HG03108 (cell line): ENCODE measurements at regions not wholly inside any gene's neighbourhood (a gene's known extent, or its start where the extent isn't known, plus 50 kb on each side); places are given as distances from the start of the nearest gene placed in this dataset.
"Not testable (repeated sequence)": the region's sequence is repeated elsewhere in the genome, so short reads cannot be mapped to it uniquely, and the experiment has no call there.

Experiments
- ATAC-seq: cut with Tn5 transposase; IDR thresholded peaks from one replicate; pipeline ENCODE4 v1.9.1; 2021; ENCODE audit warnings: moderate library complexity; ENCODE audit not compliant: unreplicated experiment

DNA sequence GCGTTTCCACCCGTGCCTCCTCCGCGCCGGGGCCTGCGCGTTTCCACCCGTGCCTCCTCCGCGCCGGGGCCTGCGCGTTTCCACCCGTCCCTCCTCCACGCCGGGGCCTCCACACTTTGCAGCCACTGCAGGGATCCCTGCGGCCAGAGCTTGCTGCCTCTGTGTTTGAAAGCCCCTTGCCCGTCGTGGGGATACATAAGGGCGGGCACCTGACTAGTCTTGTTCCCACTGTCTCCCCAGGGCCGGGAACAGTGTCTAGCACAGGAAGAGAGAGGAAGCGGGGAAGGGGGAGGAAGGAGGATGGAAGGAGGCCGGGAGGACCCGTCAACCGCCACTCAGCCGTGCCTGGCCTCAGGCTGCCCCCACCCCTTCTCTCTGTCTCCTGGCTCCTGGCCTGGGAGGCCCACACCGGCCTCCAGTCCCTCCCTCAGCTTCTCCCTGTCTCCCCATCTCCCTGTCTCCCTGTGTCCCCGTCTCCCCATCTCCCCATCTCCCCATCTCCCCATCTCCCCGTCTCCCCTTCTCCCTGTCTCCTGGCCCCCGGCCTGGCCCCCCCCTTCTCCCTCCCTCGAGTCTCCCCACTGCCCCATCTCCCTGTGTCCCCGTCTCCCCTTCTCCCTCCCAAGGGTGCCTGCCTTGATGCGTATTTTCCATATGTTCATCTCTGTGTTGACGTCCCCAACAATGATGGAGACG, 155.6 kb upstream of the ZNF469 start:
- not testable (repeated sequence) for ATAC-seq

DNA sequence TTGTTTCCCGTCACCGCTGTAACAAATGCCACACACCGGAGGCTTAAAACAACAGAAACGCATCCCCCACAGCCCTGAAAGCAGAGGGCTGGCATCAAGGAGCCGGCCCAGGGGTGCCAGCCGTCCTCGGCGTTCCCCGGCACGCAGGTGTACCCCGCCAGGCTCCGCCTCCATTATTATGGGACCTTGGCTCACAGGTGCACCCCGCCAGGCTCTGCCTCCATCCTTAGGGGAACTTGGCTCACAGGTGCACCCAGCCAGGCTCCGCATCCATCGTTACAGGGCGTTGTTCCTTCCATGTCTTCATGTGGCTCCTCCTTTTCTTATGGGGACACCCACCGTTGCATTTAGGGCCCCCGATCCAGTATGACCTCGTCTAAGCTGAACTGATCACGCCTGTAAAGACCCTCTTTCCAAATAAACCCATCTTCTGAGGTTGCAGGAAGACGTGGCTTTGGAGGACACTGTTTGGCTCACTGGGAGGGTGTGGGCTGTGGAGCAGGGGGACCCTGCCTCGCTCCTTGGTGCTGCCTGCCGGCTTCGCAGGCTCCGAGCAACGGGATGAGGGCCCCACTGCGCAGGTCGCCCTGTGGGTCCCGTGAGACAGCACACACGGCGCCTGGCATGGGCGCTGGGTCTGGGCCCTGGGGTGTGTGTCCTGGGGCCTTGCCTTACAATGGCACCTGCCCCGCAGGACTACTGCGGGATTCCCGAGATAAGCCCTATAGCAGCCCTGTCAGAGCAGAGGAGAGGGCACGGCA, 154.9 kb upstream of the ZNF469 start:
- ATAC-seq: not testable (repeated sequence)

DNA sequence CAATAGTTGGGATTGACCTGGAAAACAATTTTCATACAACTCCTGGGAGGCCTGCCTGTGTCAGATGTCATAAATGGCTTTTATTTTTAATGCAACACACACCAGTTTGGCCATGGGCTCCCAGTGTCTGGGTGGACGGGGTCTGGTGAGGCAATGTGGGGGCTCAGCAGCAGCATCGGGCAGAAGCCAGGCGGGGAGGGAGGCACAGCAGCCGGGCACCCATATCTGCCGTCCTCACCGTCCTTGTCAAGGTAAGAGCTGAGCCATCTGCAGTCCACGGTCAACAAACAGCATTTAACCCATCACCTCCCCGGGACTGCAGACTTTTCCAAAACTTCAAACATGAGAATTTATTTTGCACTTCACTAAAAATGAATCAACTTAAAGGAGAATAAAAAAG, 154.0 kb upstream of the ZNF469 start:
- not testable (repeated sequence) for ATAC-seq

DNA sequence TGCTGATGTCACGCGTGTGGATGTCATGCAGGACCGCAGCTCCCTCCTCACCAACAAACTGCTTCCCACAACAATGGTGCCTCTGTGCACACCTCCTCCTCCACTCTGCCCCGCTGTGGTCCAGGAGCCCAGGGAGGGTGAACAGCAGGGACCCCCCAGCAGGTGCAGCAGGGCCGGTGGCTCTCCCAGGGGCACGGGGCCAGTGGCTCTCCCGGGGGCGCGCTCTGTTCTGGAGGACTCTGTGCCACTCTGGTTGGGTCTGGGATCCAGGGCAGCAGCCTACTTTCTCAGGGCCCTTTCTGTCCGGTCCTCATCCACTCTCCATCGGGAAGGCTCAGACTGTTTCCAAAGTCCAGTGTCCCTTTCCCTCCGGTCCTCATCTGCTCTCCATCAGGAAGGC, 153.0 kb upstream of the ZNF469 start:
- not testable (repeated sequence) for ATAC-seq

DNA sequence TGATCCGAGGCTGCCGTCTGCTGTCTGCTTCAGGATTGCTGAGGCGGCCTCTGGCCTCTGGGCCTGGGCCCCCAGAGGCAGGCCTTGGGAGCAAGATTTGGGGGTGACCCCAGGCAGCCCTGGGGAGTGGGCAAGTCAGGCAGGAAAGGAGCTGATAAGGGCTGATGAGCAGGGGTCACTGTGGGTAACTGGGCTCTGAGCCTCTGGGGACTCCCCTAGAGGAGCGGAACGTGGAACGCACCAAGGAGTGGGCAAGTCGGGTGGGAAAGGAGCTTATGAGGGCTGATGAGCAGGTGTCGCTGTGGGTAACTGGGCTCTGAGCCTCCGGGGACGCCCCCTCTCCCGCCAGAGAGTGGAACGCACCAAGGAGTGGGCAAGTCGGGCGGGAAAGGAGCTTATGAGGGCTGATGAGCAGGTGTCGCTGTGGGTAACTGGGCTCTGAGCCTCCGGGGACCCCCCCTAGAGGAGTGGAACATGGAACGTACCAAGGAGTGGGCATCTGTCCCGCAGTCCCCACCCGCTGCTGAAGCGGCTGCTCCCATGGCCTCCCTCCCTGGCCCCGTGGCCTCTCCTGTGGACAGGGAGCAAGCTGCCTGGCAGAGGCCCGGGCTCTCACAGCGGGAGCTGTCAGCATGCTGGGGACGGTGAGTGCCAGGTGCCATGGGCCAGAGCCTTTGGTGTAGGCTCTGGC, 152.3 kb upstream of the ZNF469 start:
- ATAC-seq: not testable (repeated sequence)

DNA sequence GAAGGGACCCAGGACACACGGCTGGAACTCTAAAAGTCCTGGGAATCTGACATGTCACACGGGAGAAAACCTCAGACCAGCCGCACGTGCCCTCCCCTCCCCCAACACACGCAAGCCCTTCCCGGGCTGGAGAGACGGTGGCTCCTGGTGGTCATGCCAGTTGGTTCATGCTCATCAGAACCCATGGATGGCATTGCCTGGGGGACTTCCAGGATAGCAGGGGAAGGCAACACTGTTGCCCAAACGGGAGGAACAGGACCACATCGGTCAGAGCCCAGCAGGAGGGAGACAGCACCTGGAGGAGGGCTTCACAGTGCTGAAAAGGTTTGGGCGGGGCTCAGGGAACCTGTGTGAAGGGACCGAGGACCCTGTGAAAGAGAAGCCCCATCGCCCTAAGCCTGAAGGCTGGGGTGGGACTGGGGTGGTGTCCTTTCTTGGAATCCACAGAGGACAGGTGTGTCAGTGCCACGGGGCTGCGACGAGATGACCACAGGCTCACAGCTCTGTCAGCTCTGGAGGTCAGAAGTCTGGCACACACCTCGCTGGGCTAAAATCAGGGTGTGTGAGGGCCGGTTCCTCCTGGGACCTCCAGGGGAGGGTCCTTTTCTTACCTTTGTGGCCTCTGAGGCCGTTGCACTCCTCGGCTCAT, 151.7 kb upstream of the ZNF469 start:
- ATAC-seq: not testable (repeated sequence)

DNA sequence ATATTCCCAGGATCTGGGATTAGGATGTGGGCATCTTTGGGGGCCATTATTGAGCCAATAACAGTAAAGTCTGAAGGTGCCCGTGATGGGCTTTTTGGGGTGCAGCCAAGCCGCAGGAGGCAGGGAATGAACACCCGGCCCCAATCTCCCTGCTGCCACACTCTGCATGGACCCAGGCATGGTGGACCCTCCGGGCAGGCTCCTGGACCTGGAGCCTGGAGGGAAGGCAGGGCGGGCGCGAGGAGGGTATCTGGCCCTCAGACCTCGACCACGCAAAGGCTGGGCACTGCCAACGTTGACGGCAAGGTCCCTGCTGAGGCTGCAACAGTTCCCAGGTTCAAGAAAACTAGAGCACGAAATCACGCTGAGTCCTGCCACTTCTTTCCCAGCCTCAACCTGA, 150.9 kb upstream of the ZNF469 start:
- not testable (repeated sequence) for ATAC-seq

DNA sequence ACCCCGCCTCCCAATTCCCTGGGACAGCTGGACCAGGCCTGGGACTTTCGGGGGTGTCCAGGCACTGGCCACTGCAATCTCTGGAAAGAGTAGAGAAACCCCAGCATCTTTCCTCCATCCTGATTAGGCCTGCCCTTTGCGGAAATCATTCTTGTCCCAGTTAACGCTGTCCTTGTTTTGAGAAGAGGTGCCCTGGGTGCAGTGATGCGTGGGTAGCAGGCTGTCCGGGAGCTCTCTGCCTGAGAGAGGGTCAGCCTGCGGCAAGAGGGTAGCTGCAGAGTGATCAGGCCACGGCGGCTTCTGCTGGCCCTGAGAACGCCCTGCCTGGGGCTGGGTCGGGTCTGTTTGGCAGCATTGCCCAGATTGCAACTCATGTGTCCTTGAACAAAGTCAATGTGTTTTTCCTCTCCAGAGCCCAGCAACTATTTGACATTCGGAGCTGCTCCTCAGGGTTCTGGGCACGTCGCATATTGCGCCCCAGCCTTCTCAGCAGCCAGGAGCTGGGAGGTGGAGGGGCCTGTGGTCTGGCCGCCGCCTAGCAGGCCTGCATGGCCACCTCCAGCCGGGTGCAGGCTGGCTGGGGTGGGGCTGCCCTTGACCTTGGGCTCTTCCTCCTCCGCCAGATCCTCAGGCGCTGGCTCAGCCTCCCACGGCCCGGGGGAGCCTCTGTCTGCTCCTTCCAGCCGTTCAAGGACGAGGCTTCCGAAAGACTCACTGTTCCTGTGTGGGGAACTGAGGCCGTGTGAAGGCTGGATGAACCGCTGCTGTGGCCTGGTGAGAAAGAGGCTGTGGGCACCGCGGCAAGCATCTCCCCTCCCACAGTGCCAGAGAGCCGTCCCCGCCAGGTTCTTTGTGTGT, 150.1 kb upstream of the ZNF469 start:
- ATAC-seq: not testable (repeated sequence)

DNA sequence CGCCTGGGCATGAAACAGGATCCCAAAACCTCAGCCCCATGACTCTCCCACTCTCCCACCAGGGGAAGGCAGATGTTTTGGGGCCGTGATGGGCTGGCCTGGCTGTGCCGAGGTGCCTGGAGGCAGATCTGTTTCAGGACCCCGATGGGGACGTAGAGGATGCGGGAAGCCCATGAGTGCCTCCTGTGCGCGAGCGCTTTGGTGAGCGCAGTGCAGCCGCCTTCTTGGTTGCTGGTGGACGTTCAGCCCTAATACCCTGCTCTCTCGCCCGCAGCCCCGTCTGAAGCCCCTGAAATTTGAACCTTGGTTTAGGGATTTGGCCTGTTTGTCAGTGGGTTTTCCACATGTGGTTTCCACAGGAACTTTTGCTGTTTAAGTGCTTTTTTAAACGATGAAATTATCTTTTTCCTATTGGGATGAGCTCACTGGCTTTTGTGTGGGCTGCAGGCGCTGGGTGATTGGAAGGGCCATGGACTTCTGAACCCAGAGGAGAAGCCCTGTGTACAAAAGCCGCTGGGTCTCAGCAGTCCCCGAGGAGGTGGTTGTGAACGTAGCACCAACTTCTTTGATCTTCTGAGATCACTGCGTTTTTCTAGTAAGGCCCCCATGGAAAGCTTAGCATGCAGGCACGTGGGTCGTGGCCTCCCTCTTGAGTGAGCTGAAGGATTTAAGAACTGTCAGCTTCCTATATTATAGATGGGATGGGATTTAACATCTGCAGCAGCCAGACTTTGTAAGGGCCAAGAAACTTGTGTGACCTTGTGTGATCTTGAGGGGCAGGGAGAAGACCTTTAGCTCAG, 148.9 kb upstream of the ZNF469 start:
- not testable (repeated sequence) for ATAC-seq

DNA sequence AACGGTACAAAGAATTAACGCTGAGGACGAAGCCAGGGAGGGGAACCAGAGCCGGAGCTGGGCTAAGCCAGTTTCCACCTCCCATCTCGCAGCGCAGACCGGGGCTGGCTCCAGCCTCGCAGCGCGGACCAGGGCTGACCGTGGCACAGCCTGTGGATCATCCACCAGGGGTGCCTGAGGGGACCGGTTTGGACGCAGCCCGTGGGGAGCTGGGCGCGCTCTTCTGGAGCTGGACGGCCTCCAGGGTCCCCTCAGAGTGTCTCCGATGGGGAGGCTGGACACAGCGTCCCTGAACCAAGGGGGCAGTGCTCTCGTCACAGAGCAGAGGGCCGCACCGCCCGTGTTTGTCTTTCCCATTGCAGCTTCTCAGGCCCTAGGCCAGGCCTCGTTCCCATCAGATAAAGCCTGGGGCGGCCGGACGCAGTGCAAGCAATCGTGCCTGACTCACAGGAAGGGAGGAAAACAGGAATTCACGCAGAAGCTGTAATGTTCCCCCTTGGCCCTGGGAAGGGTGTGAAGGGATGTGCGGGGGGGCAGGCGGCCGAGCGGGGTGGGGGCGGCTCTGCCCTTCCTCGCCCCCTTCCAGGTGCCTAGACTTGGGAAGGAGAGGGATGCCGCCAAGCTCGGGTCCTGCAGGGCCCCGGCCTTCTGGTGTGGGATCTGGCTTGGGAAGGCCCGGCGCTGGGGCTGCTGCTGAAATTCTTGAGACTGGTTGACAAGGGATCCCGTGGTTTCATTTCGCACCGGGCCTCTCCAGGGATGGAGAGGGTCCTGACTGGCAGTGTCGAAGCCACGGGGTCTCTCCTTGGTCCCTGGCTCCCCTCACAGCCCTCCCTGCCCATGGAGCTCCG, 148.1 kb upstream of the ZNF469 start:
- ATAC-seq: not testable (repeated sequence)

DNA sequence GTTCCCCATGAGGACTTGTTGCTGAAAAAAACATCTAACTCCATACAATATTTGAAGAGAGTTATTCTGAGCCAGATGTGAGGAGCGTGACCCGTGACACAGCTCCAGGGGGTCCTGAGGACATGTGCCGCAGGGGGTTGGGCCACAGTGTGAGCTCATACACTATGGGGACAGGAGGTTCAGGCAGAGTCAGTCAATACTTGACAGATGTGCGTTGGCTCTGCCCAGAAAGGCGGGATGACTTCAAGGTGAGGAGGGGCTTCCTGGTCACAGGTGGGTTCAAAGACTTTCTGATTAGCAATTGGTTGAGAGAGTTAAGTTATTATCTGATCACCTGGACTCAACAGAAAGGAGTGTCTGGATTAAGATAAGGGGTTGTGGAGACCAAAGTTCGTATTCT, 147.1 kb upstream of the ZNF469 start:
- not testable (repeated sequence) for ATAC-seq

DNA sequence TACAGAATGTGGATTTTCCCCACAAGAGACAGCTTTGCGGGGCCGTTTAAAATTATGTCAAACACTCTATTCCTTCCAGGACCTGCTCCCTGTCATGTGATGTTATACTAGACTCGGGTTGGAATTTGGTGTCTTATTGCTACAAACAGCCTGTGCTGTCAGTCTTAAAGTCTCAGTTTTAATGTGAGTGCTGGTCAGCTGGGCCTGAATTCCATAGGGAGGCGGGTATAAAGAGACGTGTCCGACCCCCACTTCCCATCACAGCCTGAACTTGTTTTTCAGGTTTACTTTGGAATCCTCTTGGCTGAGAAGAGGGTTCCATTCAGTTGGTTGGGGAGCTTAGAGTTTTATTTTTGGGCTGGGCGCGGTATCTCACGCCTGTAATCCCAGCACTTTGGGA, 146.5 kb upstream of the ZNF469 start:
- not testable (repeated sequence) for ATAC-seq

DNA sequence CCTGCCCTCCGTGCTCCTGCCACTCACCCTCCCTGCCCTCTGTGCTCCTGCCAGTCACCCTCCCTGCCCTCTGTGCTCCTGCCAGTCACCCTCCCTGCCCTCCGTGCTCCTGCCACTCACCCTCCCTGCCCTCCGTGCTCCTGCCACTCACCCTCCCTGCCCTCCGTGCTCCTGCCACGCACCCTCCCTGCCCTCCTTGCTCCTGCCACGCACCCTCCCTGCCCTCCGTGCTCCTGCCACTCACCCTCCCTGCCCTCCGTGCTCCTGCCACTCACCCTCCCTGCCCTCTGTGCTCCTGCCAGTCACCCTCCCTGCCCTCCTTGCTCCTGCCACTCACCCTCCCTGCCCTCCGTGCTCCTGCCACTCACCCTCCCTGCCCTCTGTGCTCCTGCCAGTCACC, 145.4 kb upstream of the ZNF469 start:
- not testable (repeated sequence) for ATAC-seq

DNA sequence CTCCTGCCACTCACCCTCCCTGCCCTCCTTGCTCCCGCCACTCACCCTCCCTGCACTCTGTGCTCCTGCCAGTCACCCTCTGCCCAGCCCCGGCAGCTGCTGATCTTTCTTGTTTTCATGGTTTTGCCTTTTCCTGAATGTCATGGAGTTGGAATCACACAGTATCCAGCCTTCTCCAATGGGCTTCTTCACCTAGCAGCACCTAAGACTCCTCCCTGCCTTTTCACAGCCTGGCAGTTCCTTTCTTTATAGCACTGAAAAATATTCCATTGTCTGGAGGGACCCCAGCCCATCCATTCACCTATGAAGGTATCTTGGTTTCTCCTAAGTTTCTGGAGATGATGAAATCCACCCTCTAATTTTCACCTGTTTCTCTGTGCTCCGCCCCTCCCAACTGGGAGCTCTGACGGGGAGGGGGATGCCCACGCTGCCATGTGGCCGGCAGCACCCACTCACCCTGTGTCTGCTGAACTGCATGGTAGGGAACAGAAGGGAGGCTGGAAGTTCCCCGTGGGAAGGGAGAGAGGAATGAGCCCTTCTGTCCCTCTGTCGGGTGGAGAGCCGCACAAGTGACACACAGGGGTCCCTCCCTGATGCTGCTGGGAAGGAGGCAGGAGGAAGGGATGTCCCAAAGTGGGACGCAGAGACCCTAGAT, 144.9 kb upstream of the ZNF469 start:
- ATAC-seq: not testable (repeated sequence)

DNA sequence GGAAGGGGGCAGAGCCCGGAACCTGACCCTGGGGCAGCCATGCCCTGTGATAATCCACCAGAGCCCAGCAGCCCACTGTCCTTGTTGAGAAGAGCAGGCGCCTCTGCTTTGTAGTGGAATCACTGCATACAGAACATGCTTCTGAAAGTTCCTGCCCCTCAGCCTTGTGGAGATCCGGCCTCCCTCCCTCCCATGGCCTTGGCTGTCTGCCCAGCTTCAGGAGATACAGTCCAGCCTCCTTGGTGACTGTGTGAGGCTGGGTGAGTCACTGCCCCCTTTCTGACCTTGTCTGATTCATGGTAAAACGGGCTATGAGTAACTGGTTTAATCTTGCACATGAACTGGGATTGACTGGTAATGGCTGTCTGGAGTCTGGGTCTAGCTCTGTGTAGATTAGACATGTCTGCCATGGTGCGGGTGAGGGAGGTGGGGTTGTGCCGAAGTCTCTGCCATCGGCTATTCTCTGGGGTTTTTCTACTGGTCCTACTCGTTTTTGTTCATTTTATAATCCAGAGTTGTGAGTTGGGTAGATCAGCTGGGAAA, 144.0 kb upstream of the ZNF469 start:
- ATAC-seq: peak; percentile 52

DNA sequence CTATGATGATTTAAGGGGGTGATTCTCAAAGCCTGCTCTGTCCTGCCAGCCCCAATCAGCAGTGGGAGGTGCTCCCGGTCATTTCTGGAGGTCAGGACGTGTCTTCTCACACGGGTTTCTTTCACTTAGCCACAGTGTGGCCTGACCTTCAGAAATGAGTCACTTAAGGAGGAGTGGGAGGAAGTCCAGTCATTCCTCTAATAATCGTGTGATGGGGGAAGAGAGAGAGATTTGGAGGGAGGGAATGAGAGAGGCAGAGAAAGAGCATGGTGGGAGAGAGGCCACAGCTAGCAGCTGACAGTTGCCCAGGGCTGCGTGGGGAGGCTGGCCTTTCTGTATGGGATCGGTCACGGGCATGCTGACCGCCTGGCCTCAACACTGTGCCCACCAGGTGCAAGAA, 142.6 kb upstream of the ZNF469 start:
- ATAC-seq: not testable (repeated sequence)

DNA sequence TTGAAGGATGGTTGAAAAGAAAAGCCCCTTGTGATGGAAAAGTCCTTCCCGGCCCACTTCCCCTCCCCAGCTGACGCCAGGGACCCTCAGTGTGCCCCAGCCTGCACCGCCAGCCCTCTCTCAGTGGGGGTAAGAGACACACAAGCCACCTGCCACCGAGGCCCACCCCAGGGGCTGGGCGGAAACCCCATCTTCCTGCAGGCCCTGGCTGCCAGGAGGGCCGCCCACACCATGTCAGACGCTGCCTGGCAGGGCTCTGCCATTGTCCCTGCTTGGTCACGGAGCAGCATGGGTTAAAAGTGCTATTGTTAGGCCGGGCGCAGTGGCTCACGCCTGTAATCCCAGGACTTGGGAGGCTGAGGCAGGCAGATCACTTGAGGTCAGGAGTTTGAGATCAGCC, 142.0 kb upstream of the ZNF469 start:
- ATAC-seq: not testable (repeated sequence)
